ENCODE measurements at regions not wholly inside any gene's neighbourhood (a gene's known extent, or its start where the extent isn't known, plus 50 kb on each side); places are given as distances from the start of the nearest gene placed in this dataset.

DNA sequence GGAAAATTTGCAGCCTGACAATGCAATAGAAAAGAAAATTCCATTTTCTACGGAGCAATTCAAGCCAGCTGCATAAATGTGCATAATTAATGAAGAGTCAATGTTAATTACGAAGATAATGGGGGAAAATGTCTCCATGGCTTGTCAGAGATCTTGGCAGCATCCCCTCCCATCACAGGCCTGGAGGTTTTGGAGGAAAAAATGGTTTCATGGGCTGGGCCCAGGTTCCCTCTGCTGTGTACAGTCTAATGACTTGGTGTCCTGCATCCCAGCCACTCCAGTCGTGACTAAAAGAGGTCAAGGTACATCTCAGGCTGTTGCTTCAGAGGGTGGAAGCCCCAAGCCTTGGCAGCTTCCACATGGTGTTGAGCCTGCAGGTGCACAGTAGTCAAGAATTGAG, 779.7 kb downstream of the DCDC2C start:
- TF ChIP-seq, protein P1, sequence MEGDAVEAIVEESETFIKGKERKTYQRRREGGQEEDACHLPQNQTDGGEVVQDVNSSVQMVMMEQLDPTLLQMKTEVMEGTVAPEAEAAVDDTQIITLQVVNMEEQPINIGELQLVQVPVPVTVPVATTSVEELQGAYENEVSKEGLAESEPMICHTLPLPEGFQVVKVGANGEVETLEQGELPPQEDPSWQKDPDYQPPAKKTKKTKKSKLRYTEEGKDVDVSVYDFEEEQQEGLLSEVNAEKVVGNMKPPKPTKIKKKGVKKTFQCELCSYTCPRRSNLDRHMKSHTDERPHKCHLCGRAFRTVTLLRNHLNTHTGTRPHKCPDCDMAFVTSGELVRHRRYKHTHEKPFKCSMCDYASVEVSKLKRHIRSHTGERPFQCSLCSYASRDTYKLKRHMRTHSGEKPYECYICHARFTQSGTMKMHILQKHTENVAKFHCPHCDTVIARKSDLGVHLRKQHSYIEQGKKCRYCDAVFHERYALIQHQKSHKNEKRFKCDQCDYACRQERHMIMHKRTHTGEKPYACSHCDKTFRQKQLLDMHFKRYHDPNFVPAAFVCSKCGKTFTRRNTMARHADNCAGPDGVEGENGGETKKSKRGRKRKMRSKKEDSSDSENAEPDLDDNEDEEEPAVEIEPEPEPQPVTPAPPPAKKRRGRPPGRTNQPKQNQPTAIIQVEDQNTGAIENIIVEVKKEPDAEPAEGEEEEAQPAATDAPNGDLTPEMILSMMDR (IDR thresholded peaks at IDR 0.05; ENCODE audit: low read depth, low read length, poor library complexity, severe bottlenecking), result no peak
- no peak for TF ChIP-seq EZH2phosphoT487 (IDR thresholded peaks at IDR 0.05; ENCODE audit: borderline replicate concordance, low read length)
